Ovary (tissue), 7 donors: ENCODE measurements at regions not wholly inside any gene's neighbourhood (a gene's known extent, or its start where the extent isn't known, plus 50 kb on each side); places are given as distances from the start of the nearest gene placed in this dataset.

Experiments used
- DNase-seq, 5 donors: peaks; one replicate each; pipeline ENCODE4 v3.0.0-alpha.2; 2019 to 2020
- H3K27ac ChIP-seq, 2 donors: fragments of 200-600 bp; one replicate each; pipeline versions ENCODE4 v1.5.1 to v1.8.0; 2019 to 2022
- H3K27me3 ChIP-seq: fragments of 200-600 bp; one replicate; pipeline ENCODE4 v1.8.0; 2022
- H3K36me3 ChIP-seq: fragments of 200-600 bp; sonication (generic); one replicate; pipeline ENCODE4 v1.5.1; 2019
- H3K4me1 ChIP-seq: one replicate; pipeline ENCODE4 v1.8.1; 2013; ENCODE audit warnings: mild to moderate bottlenecking, moderate library complexity; ENCODE audit not compliant: insufficient read depth
- H3K4me3 ChIP-seq: fragments of 200-600 bp; sonication (generic); one replicate; pipeline ENCODE4 v1.5.1; 2017
- H3K9me3 ChIP-seq, 2 donors: fragments of 200-600 bp in 1 of 2; sonication (generic) in 1 of 2; one replicate each; pipeline versions ENCODE4 v1.5.1 to v1.8.1; 2013 to 2019; ENCODE audit warnings: mild to moderate bottlenecking in 1 of 2, moderate library complexity in 1 of 2
- CTCF ChIP-seq, 3 donors: fragments of 450-650 bp in 2 of 3; fragments of 200-600 bp in 1 of 3; IDR thresholded peaks; one replicate each; pipeline versions ENCODE4 v1.5.1 to v1.8.0; 2016 to 2022; ENCODE audit warnings: antibody characterized with exemption in 3 of 3, mild to moderate bottlenecking in 1 of 3
- EP300 ChIP-seq: sonication (generic); formaldehyde crosslinking; IDR thresholded peaks from one replicate; pipeline ENCODE4 v1.6.1; 2017; ENCODE audit warnings: antibody characterized with exemption
- POLR2A ChIP-seq: fragments of 450-650 bp; IDR thresholded peaks from one replicate; pipeline ENCODE4 v1.6.1; 2017; ENCODE audit warnings: antibody characterized with exemption, mild to moderate bottlenecking, moderate library complexity
- WGBS, 3 donors: extraction: QIAGEN DNeasy Blood & Tissue Kit in 1 of 3; methylation state at CpG; one replicate each; pipeline versions ENCODE4 v1.1.5 to v1.1.7; 2013 to 2017; 5-methylcytosine and 5-hydroxymethylcytosine counted together
- intact Hi-C, 4 donors: fragments of 100-400 bp; cut with DNase I; formaldehyde crosslinking; loops; one replicate each; pipeline versions ENCODE4 v1.11.0 to v1.15.1; 2022 to 2023
- donor health status: DM: no; HTN: no; CAD: no; lungs with moderate emphysema.
- donor health status: DM: no; HTN: no; CAD: no.
- donor health status: Bipolar disorder and iron deficiency.
- donor health status: DM: no; HTN: no; CAD: no.
- donor health status: DM: yes; HTN: yes; CAD: no.

GRCh38 chr2:198913394-198914152 lies 544.2 kb downstream of the SATB2 start:
- Histone ChIP-seq H3K27me3 (no peaks in the 10 kb centered on the region), H3K9me3 (no peaks in the 10 kb centered on the region), H3K4me3 (no peak overlapping the region), H3K27ac (no peak overlapping the region), H3K4me1 (no peaks in the 10 kb centered on the region), H3K36me3 (no peaks in the 10 kb centered on the region)
- no peak for TF ChIP-seq EP300
- no peak for TF ChIP-seq POLR2A
- TF ChIP-seq CTCF (IDR thresholded peaks at IDR 0.05) = no peak
- no peak for DNase-seq
- intact Hi-C loops = no loop called here

DNA sequence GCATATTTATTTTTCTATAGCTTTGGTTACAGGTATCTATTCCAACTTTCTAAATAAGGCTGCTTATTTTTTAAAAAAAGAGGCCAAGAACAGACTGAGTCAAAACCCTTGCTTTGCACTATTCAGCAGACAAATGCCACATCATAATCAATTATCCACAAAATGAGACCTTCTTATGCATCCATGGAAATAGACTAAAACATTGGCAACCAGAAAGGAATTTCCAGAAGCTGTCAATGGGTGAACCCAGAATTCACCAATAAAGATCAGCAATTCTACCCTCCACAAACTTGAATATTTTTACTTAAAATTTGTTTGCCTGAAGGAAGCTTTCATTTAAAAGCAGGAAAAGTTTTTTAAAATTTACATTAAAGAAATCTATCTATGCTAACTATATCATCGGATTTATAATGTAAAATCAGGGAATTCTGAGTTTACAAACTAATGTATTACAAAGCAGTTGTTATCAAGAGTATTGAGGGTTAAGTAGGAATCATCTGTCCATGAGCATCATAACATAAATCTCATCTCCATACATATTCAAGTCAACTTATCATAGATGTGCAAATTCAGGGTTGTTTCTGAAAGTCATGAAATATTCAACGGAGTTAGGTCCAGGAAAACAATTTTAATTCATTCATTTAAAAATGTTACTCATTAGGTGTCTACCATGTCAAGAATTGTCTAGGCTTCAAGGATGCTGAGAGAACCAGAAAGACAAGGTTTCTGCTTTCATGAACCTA lies 548.0 kb downstream of the SATB2 start:
- TF ChIP-seq POLR2A (no peak), CTCF (IDR thresholded peaks at IDR 0.05) (no peak), EP300 (no peak)
- intact Hi-C loops = no loop called here
- Histone ChIP-seq H3K4me3 (no peak overlapping the region), H3K27ac (no peak overlapping the region), H3K27me3 (no peaks in the 10 kb centered on the region), H3K4me1 (no peaks in the 10 kb centered on the region), H3K9me3 (no peaks in the 10 kb centered on the region), H3K36me3 (no peaks in the 10 kb centered on the region)
- 86 to 91% (median 88%) methylated on average over 2 of the region's 2 CpGs for WGBS, 3 donors
- DNase-seq = no peak

- H3K4me3 ChIP-seq = no peak overlapping the region
Measured at GRCh38 chr2:198905881-198906612, 551.7 kb downstream of the SATB2 start.

More at GRCh38 chr2:198905881-198906612, 551.7 kb downstream of the SATB2 start:
- no peaks in the 10 kb centered on the region for H3K27me3 ChIP-seq
- H3K36me3 ChIP-seq = no peaks in the 10 kb centered on the region
- WGBS, 3 donors = 70 to 77% (median 72%) methylated on average over 7 of the region's 7 CpGs
- no peaks in the 10 kb centered on the region for H3K4me1 ChIP-seq
- TF ChIP-seq CTCF (IDR thresholded peaks at IDR 0.05) (no peak), POLR2A (no peak), EP300 (no peak)
- intact Hi-C loops = no loop called here
- no peak for DNase-seq
- H3K9me3 ChIP-seq = no peaks in the 10 kb centered on the region
- H3K27ac ChIP-seq = no peak overlapping the region
